ENCODE measurements at regions not wholly inside any gene's neighbourhood (a gene's known extent, or its start where the extent isn't known, plus 50 kb on each side); places are given as distances from the start of the nearest gene placed in this dataset.

DNA sequence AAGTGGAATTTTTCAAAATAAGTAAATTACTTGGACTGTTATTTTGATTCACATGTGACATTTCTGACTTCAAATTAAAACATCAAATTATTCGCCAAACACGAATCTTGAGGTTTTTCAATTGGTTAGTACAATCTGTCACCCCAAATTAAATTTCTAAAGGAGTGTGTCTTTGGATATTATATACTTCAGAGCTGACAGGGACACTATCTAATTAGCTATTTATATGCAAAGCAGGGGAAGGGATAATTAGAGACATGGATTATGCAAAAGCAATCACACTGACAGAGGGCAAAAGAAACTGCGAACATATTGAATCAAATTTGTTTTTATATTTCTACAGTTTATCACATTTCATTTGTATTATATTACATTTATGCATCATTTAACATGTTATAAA is 433.0 kb downstream of the KIF2B start:
- TF ChIP-seq, protein P1, sequence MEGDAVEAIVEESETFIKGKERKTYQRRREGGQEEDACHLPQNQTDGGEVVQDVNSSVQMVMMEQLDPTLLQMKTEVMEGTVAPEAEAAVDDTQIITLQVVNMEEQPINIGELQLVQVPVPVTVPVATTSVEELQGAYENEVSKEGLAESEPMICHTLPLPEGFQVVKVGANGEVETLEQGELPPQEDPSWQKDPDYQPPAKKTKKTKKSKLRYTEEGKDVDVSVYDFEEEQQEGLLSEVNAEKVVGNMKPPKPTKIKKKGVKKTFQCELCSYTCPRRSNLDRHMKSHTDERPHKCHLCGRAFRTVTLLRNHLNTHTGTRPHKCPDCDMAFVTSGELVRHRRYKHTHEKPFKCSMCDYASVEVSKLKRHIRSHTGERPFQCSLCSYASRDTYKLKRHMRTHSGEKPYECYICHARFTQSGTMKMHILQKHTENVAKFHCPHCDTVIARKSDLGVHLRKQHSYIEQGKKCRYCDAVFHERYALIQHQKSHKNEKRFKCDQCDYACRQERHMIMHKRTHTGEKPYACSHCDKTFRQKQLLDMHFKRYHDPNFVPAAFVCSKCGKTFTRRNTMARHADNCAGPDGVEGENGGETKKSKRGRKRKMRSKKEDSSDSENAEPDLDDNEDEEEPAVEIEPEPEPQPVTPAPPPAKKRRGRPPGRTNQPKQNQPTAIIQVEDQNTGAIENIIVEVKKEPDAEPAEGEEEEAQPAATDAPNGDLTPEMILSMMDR (conservative IDR thresholded peaks at IDR 0.05 in 1 of 2, IDR thresholded peaks at IDR 0.05 in 1 of 2; ENCODE audit: low read depth in 1 of 2, low read length in 2 of 2): no peak
- TF ChIP-seq EZH2 (IDR thresholded peaks at IDR 0.05; ENCODE audit: low read length, missing control alignments): no peak
